ENCODE measurements at regions not wholly inside any gene's neighbourhood (a gene's known extent, or its start where the extent isn't known, plus 50 kb on each side); places are given as distances from the start of the nearest gene placed in this dataset.
A peak's percentile ranks its signal among the peaks of the same experiment; 100 is the strongest.
"Not testable (repeated sequence)": the region's sequence is repeated elsewhere in the genome, so short reads cannot be mapped to it uniquely, and the experiment has no call there.

GRCh38 chr13:30058429-30058828 lies 208.0 kb upstream of the UBL3 start:
- TF ChIP-seq CTCF (IDR thresholded peaks at IDR 0.05; ENCODE audit: insufficient read depth, low read length, poor library complexity, severe bottlenecking) = no peak
- no peaks in the 10 kb centered on the region for H3K27me3 ChIP-seq (ENCODE audit: control insufficient read depth, insufficient read depth, low read length)
- H3K4me3 ChIP-seq (ENCODE audit: low read depth, low read length) = no peak overlapping the region
- no peak for DNase-seq (ENCODE audit: low read depth)
- H3K36me3 ChIP-seq (ENCODE audit: control insufficient read depth, insufficient read depth, low read length) = no peaks in the 10 kb centered on the region

GRCh38 chr13:30054546-30054945 lies 204.1 kb upstream of the UBL3 start:
- H3K36me3 ChIP-seq (ENCODE audit: control insufficient read depth, insufficient read depth, low read length); H3K4me3 ChIP-seq (ENCODE audit: low read depth, low read length); DNase-seq (ENCODE audit: low read depth); H3K27me3 ChIP-seq (ENCODE audit: control insufficient read depth, insufficient read depth, low read length): not testable (repeated sequence)

GRCh38 chr13:30053939-30054338 lies 203.5 kb upstream of the UBL3 start:
- TF ChIP-seq CTCF (IDR thresholded peaks at IDR 0.05; ENCODE audit: insufficient read depth, low read length, poor library complexity, severe bottlenecking) = no peak
- H3K36me3 ChIP-seq (ENCODE audit: control insufficient read depth, insufficient read depth, low read length) = no peaks in the 10 kb centered on the region
- DNase-seq (ENCODE audit: low read depth) = no peak
- H3K27me3 ChIP-seq (ENCODE audit: control insufficient read depth, insufficient read depth, low read length) = no peaks in the 10 kb centered on the region
- no peak overlapping the region for H3K4me3 ChIP-seq (ENCODE audit: low read depth, low read length)

GRCh38 chr13:30052120-30052519 lies 201.7 kb upstream of the UBL3 start:
- no peak for DNase-seq (ENCODE audit: low read depth)
- no peaks in the 10 kb centered on the region for H3K36me3 ChIP-seq (ENCODE audit: control insufficient read depth, insufficient read depth, low read length)
- TF ChIP-seq CTCF (IDR thresholded peaks at IDR 0.05; ENCODE audit: insufficient read depth, low read length, poor library complexity, severe bottlenecking) = peak; percentile 9
- no peak overlapping the region for H3K4me3 ChIP-seq (ENCODE audit: low read depth, low read length)
- no peaks in the 10 kb centered on the region for H3K27me3 ChIP-seq (ENCODE audit: control insufficient read depth, insufficient read depth, low read length)

GRCh38 chr13:30051531-30052060 lies 201.2 kb upstream of the UBL3 start:
- no peak overlapping the region for H3K4me3 ChIP-seq (ENCODE audit: low read depth, low read length)
- no peaks in the 10 kb centered on the region for H3K36me3 ChIP-seq (ENCODE audit: control insufficient read depth, insufficient read depth, low read length)
- H3K27me3 ChIP-seq (ENCODE audit: control insufficient read depth, insufficient read depth, low read length) = no peaks in the 10 kb centered on the region
- no peak for TF ChIP-seq CTCF (IDR thresholded peaks at IDR 0.05; ENCODE audit: insufficient read depth, low read length, poor library complexity, severe bottlenecking)
- no peak for DNase-seq (ENCODE audit: low read depth)

GRCh38 chr13:30049692-30050091 lies 199.3 kb upstream of the UBL3 start:
- no peaks in the 10 kb centered on the region for H3K27me3 ChIP-seq (ENCODE audit: control insufficient read depth, insufficient read depth, low read length)
- TF ChIP-seq CTCF (IDR thresholded peaks at IDR 0.05; ENCODE audit: insufficient read depth, low read length, poor library complexity, severe bottlenecking) = no peak
- H3K36me3 ChIP-seq (ENCODE audit: control insufficient read depth, insufficient read depth, low read length) = no peaks in the 10 kb centered on the region
- no peak for DNase-seq (ENCODE audit: low read depth)
- H3K4me3 ChIP-seq (ENCODE audit: low read depth, low read length) = no peak overlapping the region

All from kidney epithelial cell (primary cell).